ENCODE measurements at regions not wholly inside any gene's neighbourhood (a gene's known extent, or its start where the extent isn't known, plus 50 kb on each side); places are given as distances from the start of the nearest gene placed in this dataset.

GRCh38 chr6:8679823-8680222, 244.5 kb upstream of the SLC35B3 start:
- TF ChIP-seq CTCF (IDR thresholded peaks at IDR 0.05 in 4 of 5, conservative IDR thresholded peaks at IDR 0.05 in 1 of 5) (no peak), POLR2A (IDR thresholded peaks at IDR 0.05) (no peak)

Data from gastrocnemius medialis (tissue), 4 donors.